C4-2B (cell line): ENCODE measurements at regions not wholly inside any gene's neighbourhood (a gene's known extent, or its start where the extent isn't known, plus 50 kb on each side); places are given as distances from the start of the nearest gene placed in this dataset.

Experiments used
- H3K27ac ChIP-seq: fragments of 450-650 bp; 2 replicates; pipeline ENCODE4 v1.5.1; 2017
- ZFX ChIP-seq: fragments of 450-650 bp; IDR thresholded peaks from 2 replicates; pipeline ENCODE4 v1.6.1; 2017
- TF ChIP-seq, protein P1 (sequence below): fragments of 450-650 bp; conservative IDR thresholded peaks from 2 replicates; pipeline ENCODE4 v1.5.1; 2017; ENCODE audit warnings: mild to moderate bottlenecking

DNA sequence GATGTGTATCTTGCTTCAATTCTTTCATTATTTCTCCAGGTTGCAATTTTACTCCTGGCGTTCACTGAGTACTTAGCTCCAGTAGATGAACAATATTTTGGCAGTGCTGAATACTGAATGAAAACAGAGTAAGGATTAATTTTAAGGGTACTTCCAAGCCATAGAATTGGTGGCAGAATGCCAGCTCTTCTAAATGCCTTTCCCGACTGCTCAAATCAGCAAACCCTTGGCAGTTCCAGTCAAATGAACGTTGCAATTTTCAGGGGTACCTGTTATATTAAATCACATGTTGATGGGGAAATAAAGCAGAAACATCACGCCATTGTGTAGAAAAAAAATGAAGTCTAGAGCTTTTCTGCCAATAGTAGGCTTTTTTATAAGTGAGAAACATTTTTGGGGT, 282.4 kb upstream of the RPS23 start:
- H3K27ac ChIP-seq = no peak overlapping the region
- TF ChIP-seq, protein P1, sequence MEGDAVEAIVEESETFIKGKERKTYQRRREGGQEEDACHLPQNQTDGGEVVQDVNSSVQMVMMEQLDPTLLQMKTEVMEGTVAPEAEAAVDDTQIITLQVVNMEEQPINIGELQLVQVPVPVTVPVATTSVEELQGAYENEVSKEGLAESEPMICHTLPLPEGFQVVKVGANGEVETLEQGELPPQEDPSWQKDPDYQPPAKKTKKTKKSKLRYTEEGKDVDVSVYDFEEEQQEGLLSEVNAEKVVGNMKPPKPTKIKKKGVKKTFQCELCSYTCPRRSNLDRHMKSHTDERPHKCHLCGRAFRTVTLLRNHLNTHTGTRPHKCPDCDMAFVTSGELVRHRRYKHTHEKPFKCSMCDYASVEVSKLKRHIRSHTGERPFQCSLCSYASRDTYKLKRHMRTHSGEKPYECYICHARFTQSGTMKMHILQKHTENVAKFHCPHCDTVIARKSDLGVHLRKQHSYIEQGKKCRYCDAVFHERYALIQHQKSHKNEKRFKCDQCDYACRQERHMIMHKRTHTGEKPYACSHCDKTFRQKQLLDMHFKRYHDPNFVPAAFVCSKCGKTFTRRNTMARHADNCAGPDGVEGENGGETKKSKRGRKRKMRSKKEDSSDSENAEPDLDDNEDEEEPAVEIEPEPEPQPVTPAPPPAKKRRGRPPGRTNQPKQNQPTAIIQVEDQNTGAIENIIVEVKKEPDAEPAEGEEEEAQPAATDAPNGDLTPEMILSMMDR = no peak
- TF ChIP-seq ZFX = no peak

DNA sequence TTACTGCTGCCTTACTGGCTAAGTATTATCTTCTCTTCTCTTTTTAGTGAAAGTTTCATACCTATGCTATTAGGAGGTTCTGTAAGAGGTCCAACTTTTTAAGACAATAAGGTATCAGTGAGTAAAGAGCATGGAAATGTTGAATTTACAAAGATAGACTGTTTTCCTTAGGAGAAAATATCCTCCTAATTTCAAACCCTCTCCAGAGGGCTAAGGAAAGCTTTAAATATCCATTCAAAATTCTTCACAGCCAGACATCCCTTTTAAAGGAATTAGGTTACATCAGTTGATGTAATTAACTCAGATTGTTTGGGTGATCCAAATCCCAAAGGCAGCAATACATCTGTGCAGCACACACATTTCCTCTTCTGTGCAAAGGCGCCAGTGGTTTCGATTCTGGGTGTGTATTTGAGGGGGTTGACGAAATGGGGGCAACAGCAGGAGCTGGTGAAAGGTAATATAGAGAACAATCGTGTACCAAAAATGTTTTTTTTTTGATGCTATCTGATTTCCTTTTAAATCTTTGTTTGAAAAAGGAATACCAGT, 273.8 kb upstream of the RPS23 start:
- H3K27ac ChIP-seq = no peak overlapping the region
- TF ChIP-seq, protein P1 = no peak
- TF ChIP-seq ZFX = no peak

DNA sequence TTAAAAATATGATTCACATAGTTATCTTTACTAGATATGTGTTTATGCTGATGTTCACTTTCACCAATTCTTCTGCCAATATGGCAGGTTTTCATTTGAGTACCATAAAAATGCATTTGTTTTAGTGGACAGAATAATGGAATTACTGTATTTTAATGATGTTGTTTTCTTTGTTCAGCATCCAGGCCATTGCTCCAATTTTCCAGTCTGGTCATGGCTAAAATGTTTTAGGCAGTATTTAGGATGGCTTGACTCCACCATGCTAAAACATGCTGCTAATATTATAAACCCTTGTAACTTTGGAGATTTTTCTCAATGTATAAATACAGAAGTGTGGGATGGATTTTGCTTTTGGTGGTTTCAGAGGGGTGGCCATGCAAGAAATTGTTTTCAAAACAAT, 273.0 kb upstream of the RPS23 start:
- H3K27ac ChIP-seq = no peak overlapping the region
- TF ChIP-seq, protein P1 = no peak
- no peak for TF ChIP-seq ZFX

DNA sequence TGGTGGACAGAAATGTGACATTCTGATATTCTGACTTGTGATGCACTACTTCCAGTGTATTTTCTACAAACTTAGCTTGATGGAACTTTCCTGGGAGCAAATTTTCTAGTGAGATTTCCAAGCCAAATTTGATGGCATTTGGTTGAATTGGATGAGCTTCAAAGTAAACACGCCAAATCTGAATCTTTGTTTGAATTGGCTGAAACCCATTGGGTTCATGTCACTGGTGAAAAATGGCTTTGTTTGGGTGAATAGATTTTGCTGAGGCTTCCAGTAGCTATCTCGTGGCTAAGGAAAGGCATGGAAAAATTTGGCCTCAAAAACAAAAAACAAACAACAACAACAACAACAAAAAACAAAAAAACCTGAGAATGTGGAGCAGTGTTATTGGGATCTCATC, 271.1 kb upstream of the RPS23 start:
- TF ChIP-seq, protein P1 = no peak
- no peak for TF ChIP-seq ZFX
- H3K27ac ChIP-seq = no peak overlapping the region

DNA sequence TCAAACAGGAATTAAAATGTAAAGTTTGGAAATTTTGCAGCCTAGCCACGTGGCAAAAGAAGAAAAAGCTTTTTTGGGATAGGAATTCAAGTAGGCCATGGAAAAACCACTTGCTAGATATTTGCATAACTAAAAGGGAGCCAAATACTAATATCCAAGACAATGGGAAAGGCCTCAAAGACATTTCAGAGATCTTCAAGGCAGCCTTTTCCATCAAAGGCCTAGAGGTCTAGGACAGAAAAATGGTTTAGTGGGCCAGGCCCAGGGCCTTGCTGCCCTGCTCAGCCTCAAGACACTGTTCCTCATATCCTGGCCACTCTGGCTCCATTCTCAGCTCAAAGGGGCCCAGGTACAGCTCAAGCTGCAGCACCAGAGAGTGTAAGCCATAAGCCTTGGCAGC, 265.9 kb upstream of the RPS23 start:
- H3K27ac ChIP-seq = no peak overlapping the region
- no peak for TF ChIP-seq ZFX
- TF ChIP-seq, protein P1 = no peak

DNA sequence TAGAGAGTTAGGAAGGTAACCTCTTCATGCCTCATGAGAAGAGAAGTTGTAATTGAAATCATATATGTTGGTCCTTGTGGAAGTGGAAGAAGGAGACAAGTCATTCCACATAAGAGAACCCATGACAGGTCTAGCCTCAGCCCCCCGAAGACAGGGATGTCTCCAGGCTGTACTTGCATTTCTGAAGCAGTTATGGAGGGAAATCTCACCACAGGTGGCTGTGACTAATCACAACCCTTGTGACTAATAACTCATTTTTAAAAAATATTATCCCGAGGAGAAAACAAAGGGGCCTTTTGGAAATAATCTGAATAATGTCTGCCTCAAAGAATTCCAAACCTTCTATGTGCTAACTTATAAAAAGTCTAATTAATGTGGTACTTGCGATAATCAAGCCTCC, 262.1 kb upstream of the RPS23 start:
- H3K27ac ChIP-seq = no peak overlapping the region
- TF ChIP-seq, protein P1 = no peak
- TF ChIP-seq ZFX = no peak

DNA sequence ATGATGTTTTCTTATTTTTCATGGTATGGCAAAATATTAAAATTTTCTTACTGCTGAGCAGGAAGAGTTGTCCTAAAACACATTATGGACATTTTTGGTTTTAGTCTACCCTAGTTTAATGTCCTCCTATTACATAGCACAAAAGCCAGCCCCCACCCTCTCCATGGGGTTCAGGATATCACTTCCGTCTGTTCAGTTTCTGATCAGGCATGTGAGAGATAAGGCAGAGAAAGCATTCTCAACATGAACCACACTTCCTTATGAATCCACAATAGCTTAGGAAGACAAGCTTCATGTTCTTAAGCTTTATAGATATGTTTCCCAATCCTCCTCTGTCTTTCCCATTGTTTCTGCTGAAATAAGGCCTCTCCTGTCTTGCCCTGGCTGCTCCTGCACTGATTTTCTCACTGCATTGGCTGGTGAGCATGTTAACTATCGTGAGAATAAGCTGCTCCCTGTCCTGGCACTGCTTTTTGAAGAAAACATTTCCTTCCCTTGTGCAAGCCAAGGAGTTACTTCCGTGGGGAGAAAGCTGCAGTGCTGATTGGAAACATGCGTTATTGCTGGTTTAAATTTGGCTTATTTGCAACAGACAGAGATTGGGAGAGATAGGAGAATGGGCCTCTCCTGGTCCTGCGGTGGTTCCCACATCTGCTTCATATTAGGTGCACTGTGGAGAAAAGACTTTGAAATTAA, 260.3 kb upstream of the RPS23 start:
- H3K27ac ChIP-seq = no peak overlapping the region
- TF ChIP-seq ZFX = no peak
- TF ChIP-seq, protein P1 = no peak
